COLO668 (cell line): ENCODE measurements at regions not wholly inside any gene's neighbourhood (a gene's known extent, or its start where the extent isn't known, plus 50 kb on each side); places are given as distances from the start of the nearest gene placed in this dataset.
"Not testable (repeated sequence)": the region's sequence is repeated elsewhere in the genome, so short reads cannot be mapped to it uniquely, and the experiment has no call there.

Source experiments
- DNase-seq: peaks from one replicate; lab custom pipeline; 2025; ENCODE audit not compliant: unreplicated experiment; lab: John Stamatoyannopoulos, UW

DNA sequence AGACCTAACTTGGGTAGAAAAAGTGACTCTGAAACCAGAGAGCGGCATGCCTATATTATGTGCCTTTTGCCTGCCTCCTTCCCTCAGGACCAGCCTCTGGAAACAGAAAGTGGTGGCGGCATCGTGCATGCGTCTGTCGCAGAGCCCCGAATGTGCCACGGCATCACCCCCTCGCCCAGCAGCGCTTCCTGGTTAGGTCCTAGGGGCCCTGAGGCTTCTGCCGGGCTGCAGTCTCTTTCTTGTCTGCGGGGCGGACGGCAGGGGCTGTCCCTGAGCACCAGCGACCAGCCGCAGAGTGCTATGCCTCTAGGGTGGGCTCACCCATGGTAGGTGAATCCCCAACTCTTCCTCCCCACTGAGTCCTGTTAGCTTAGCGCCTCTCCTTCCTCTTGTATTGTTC lies 68.7 kb downstream of the VSIG4 start:
- no peak for DNase-seq

DNA sequence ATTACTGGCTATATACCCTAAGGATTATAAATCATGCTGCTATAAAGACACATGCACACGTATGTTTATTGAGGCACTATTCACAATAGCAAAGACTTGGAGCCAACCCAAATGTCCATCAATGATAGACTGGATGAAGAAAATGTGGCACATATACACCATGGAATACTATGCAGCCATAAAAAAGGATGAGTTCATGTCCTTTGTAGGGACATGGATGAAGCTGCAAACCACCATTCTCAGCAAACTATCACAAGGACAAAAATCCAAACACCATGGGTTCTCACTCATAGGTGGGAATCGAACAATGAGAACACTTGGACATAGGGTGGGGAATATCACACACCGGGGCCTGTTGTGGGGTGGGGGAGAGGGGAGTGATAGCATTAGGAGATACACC lies 72.7 kb downstream of the VSIG4 start:
- not testable (repeated sequence) for DNase-seq

DNA sequence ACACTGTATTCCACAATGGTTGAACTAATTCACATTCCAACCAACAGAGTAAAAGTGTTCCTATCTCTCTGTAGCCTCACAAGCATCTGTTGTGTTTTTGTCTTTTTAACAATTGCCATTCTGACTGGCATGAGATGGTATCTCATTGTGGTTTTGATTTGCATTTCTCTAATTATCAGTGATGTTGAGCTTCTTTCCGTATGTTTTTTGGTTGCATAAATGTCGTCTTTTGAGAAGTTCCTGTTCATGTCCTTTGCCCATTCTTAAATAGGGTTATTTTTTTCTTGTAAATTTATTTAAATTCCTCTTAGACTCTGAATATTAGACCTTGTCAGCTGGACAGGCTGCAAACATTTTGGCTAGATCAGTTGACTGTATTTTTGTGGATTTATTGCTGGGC lies 78.2 kb downstream of the VSIG4 start:
- no peak for DNase-seq

DNA sequence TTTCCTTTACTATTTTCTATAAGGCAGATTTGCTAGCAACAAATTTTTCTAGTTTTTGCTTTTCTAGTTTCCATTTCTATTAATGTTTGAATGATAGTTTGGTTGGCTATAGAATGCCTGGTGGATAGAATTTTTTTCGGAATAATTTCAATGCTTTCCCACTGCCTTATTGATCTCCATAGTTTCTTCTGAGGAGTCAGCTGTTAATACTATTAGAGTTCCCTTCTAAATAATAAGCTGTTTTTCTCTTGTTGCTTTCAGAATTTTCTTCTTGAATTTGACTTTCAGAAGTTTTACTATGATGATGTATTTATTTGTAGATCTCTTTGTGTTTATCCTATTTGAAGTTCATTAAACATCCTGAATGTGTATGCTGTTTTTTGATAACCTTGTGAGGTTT lies 91.8 kb downstream of the VSIG4 start:
- DNase-seq: no peak

DNA sequence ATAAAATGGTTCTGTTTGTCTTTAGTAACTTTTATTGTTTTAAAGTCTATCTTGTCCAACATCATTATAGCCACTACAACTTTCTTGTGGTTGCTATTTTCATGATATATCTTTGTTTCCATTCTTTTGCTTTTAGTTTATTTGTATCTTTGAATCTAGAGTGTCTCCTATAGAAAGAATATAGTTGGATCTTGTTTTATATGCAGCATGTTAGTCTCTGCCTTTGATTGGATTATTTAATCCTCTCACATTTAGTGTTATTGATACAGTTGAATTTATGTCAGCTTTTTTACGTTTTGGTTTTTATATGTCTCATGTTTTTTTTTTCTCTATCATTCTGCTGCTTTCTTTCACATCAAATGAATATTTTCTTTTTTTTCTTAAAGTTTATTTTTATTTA lies 98.1 kb downstream of the VSIG4 start:
- DNase-seq: no peak

DNA sequence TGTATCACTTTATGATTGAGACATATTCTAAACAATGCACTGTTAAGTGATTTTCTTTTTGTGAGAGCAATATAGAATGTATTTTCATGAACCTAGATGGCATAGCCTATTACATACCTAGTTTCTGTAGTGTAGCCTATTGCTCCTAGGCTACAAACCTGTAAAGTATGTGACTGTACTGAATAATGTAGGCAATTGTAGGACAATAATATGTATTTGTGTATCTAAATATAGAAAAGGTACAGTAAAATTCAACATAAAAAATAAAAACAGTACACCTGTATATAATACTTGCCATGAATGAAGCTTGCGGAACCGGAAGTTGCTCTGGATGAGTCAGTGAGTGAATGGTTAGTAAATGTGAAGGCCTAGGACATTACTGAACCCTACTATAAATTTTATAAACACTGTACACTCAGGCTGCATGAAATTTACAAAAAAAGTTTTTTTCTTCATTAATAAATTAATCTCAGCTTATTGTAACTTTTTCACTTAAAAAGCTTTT lies 106.7 kb downstream of the VSIG4 start:
- DNase-seq: no peak

DNA sequence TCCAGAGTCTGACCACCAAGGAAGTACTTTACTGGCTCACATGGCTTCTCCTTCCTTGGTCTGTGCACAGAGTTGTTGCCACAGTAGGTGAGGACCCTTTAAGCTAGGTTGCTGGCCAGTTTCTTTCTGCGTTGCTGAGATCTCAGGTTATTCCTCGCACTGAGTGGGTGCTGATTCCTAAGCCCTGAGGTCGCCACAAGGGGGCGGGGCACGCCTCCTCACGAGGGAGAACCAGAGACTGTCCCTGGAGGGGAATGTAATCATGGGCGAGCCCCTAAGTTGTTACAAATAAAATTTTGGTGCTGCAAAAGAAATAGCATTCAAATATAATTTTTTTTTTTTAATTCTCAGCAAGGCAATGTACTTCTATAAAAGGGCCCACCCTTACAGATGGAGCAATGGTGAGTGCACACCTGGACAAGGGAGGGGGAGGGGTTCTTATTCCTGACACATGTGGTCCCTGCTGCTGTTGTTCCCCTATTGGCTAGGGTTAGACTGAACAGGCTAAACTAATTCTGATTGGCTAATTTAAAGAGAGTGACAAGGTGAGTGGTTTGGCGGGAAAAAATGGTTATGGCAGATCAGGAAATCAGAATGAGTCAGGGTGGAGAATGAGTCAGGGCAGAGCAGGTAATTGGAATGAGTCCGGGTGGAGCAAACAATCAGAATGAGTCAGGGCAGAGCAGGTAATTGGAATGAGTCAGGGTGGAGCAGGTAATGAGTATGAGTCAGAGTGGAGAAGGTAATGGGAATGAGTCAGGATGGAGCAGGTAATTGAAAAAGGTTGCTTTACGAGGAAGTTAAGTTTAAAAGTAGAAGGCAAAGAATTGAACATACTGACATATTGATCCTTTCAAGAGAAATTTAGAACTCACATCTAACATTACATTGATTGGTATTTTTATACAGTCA lies 107.5 kb downstream of the VSIG4 start:
- DNase-seq: peak; percentile 1

DNA sequence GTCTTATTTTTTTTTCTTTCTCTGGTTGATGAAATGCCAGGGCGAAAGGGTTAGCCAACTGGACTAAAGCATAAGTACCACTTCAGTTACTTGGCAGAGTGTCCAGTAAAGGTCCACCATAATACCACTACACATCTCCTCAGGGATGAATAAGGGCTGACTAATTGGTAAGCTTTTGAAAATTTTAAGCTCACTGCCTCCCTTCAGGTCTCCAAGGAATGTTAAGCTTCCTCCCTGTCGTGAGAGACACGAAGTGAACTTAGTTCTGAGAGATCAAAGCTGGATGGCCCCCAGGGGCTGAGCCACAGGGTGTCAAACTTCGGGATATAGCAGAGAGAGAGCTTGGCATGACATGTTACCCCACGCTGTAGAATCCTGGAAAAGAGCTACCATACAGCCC lies 111.4 kb downstream of the VSIG4 start:
- DNase-seq: no peak

DNA sequence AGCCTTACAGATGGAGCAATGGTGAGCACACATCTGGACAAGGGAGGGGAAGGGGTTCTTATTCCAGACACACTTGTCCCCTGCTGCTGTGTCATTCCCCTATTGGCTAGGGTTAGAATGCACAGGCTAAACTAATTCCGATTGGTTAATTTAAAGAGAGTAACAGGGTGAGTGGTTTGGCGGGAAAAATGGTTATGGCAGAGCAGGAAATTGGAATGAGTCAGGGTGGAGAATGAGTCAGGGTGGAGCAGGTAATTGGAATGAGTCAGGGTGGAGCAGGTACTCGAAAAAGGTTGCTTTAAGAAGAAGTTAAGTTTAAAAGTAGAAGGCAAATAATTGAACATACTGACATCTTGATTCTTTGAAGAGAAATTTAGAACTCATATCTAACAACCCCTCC lies 112.5 kb downstream of the VSIG4 start:
- not testable (repeated sequence) for DNase-seq

DNA sequence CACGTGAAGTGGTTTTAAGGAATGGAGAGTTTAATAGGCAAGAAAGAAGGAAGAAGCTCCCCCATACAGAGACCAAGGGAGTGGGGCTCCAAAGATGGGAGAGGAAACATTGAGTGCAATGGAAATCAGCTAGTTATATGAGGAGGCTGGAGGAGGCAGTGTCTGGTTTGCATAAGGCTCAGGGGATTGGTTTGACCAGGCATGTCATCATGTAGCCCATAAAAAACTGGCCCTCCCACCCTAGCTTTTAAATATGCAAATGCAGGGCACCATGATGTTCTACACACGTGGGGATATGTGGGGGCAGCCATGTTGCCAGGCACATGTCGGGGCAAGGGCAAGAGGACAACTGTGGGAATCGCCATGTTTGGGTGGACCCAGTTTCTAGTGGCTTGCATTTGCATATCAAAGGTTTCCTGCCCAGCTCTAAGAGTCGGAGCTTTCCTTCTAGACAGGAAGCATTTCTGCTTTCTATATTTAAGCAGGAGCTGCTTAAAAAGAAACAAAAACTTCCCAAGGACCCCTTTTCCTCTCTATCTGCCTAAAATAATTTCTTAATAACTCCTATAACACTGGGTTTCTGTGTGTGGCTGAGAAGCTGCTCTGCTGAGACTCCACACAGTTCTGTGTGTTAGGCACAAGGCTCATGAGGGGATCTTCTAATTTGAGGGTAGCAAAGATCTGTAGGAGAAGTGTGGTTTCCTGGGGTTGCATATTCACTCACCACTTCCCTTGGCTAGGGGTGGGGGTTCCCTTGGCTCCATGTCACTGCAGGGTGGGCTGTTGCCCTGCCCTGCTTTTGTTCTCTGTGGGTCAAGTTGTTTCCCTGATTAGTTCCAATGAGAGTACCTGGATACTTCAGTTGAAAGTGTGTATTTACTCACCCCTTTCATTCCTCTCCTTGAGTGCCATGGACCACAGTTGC lies 113.5 kb downstream of the VSIG4 start:
- DNase-seq: no peak

DNA sequence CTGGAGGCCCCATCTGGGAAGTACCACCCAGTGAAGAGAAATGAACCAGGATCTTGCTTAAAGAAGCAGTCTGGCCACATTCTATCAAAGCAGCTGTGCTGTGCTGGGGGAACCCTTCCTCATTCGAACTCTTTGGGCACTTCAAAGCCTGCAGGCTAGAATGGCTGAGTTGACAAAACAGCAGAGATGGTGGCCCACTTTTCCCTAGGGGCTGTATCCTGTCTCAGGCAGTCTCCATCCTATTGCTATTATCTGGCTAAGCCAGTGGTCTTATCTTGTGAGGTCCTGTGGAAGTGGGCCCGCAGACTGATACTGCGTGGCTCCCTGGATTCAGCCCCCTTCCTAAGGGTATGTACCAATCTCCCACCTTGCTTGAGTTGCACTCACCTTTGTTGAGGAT lies 114.3 kb downstream of the VSIG4 start:
- DNase-seq: no peak

DNA sequence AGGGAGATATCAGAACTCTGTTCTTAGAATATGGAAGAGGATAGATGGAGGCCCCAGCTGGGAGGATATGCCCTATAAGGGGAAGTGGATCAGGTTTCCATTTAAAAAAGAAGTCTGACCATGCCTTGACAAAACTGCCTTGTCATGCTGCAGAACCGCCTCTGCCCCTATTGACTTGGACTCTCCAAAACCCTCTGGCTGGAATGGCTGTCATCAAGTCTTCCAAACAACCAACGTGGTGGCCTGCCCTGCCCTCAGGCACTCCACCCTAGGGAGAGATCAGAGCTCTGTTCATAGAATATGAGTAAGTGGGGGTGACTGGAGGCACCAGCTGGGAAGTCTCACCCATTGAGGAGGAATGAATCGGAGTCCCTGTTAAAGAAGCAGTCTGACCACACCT lies 114.9 kb downstream of the VSIG4 start:
- DNase-seq: no peak

DNA sequence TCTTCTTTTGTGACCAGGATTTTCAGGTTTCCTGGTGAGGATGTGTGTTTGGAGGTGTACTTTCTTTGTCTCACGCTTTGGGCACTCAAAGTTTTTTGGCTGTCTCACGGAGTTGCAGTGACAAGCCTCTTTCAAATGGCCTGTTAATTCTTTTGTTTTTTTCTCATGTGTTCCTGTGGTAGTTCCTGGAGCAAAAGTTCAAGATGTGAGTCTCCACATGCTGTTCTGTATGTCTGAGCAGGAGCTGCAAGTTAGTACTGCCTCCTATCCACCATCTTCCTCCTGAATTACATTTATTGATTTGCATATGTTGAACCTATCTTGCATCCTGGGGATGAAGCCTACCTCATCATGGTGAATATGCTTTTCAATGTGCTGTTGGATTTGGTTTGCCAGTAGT lies 118.5 kb downstream of the VSIG4 start:
- no peak for DNase-seq

DNA sequence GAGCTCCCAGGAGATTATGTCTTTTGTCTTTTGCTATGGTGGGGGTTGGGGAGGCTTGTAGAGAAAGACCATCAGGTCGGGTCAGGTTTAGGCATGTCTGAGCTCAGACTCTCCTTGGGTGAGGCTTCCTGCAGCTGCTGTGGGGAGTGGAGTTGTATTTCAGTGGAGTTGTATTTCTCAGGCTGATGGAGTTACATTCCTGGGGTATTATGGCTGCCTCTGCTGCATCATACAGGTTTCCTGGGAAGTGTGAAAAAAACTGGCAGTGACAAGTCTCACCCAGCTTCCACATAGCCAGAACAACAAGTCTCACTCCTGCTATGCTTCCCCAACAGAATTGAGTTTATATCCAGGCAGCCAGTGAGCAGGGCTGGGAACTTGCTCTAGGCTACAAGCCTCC lies 119.3 kb downstream of the VSIG4 start:
- no peak for DNase-seq

DNA sequence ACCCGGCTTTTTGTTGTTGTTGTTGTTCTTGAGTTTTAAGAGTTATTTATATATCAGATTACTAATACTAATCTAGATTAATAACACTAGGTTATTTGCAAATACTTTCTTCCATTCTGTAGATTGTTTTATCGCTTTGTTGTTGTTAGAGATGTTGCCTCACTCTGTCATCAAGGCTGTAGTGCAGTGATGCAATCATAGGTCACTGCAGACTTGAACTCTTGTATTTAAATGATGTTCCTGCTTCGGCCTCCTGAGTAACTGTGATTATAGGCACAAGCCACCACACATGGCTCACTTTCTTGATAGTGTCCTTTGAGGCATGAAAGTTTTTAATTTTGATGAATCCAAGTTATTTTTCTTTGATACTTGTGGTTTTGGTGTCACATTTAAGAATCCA lies 129.0 kb downstream of the VSIG4 start:
- DNase-seq: no peak

DNA sequence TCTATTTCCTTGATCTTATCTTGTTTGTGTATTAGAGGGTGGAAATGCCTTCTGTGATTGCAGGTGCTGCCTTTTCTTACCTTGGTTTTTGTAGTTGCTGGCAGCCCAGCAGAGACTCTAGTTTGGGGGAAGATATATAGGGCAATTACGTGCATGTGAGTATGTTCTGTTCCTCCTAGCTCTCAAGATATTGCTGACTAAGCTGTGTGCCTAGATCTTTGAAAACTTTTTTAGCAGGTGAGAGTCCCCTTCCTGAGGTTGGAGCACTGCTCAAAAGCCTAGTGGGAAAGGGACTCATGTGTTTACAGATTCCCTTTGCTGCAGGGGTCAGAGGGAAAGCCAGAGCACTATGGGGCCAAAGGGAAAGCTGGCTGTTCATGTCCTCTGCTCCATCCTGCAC lies 136.1 kb downstream of the VSIG4 start:
- no peak for DNase-seq

DNA sequence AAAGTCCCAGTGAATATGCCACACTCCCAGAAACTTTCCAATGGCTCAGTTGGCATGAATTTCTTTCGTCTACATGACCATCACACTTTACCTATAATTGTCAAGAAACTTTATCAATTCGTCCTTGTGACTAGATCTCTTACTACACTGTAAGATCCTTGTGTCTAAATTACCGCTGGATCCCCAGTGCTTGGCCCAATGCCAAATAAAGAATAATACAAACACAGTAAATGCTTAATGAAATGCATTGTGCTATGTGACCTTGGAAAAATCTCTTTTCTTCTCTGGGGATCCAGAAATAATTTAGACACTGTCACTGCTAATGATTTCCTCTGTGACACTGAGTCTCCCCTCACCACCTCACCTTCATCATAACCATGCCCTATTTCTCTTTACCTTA lies 137.9 kb downstream of the VSIG4 start:
- no peak for DNase-seq

DNA sequence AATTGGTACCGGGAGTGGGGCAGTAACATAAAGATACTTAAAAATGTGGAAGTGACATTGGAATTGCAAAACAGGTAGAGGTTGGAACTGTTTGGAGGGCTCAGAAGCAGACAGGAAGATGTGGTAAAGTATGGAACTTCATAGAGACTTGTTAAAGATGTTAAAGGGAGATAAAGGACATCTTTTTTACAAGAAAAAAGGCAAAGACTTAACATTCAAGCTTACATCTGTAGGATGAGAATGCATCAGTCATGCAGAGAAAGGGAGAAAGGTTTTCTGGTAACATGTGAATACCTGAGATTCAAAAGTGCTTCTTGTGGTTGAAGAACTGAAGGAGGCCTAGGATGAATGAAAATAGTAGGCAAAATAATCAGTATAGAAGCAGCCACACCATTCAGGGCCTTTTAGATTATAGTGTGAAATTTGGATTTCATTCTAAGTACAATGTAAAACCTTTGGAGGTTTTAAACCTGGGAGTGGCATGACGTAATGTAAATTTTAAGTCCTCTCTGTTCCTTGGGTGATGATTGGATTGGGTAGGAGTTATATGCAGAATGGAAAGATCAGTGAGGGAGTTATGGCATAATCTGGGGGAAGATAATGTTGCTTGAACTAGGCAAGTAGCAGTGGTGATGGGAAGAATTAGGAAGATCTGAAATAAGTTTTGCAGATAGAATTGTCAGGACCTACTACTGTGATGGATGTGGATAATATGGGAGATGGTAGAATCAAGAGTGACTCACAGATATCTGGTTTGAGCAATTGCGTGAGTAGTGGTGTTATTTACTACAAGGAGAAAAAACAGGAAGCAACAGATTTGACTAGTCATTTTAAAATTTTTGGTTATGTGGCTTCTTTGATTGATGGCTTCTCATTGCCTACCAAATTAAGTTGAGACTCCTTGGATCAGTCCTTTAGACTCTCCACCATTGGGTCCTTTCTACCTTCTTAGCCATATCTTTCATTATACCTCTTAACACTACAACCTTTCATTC lies 138.7 kb downstream of the VSIG4 start:
- DNase-seq: no peak

DNA sequence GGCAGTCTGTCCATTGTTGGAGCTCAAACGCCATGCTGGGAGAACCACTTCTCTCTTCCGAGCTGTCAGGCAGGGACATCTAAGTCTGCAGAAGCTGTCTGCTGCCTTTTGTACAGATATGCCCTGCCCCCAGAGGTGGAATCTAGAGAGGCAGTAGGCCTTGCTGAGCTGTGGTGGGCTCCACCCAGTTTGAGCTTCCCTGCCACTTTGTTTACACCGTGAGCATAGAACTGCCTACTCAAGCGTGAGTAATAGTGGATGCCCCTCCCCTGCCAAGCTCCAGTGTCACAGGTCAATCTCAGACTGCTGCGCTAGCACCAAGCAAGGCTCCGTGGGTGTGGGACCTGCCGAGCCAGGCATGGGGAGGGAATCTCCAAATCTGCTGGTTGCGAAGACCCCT lies 145.7 kb downstream of the VSIG4 start:
- DNase-seq: no peak

DNA sequence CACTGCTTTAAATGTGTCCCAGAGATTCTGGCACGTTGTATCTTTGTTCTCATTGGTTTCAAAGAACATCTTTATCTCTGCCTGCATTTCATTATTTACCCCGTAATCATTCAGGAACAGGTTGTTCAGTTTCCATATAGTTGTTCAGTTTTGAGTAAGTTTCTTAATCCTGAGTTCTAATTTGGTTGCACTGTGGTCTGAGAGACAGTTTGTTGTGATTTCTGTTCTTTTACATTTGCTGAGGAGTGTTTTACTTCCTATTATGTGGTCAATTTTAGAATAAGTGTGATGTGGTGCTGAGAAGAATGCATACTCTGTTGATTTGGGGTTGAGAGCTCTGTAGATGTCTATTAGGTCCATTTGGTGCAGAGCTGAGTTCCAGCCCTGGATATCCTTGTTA lies 148.1 kb downstream of the VSIG4 start:
- DNase-seq: not testable (repeated sequence)

DNA sequence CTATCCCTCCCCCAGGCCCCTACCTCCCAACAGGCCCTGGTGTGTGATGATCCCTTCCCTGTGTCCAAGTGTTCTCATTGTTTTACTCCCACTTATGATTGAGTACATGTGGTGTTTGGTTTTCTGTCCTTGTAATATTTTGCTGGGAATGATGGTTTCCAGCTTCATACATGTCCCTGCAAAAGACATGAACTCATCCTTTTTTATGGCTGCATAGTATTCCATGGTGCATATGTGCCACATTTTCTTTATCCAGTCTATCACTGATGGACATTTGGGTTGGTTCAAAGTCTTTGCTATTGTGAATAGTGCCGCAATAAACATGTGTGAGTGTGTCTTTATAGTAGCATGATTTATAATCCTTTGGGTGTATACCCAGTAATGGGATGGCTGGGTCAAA lies 151.7 kb downstream of the VSIG4 start:
- DNase-seq: not testable (repeated sequence)
